ENCODE measurements at regions not wholly inside any gene's neighbourhood (a gene's known extent, or its start where the extent isn't known, plus 50 kb on each side); places are given as distances from the start of the nearest gene placed in this dataset.
"Not testable (repeated sequence)": the region's sequence is repeated elsewhere in the genome, so short reads cannot be mapped to it uniquely, and the experiment has no call there.

- TF ChIP-seq POU6F1 (CRISPR knock-in tag; IDR thresholded peaks at IDR 0.05; ENCODE audit: borderline replicate concordance, low read depth) (no peak), TCF4 (CRISPR knock-in tag; IDR thresholded peaks at IDR 0.05; ENCODE audit: borderline replicate concordance) (no peak), ZNF70 (CRISPR knock-in tag; IDR thresholded peaks at IDR 0.05) (no peak), BACH2 (CRISPR knock-in tag; IDR thresholded peaks at IDR 0.05; ENCODE audit: borderline replicate concordance) (no peak), TOX (CRISPR knock-in tag; IDR thresholded peaks at IDR 0.05; ENCODE audit: borderline replicate concordance) (no peak), ESRRG (CRISPR knock-in tag; IDR thresholded peaks at IDR 0.05) (no peak), RARB (CRISPR knock-in tag; IDR thresholded peaks at IDR 0.05) (no peak), ZFP3 (CRISPR knock-in tag; IDR thresholded peaks at IDR 0.05) (no peak), CREB5 (CRISPR knock-in tag; IDR thresholded peaks at IDR 0.05; ENCODE audit: low read depth) (no peak), ARNTL (CRISPR knock-in tag; IDR thresholded peaks at IDR 0.05; ENCODE audit: borderline replicate concordance, low read depth) (no peak), PATZ1 (CRISPR knock-in tag; IDR thresholded peaks at IDR 0.05; ENCODE audit: borderline replicate concordance) (no peak), ISL1 (CRISPR knock-in tag; IDR thresholded peaks at IDR 0.05) (no peak)
- TF ChIP-seq, protein P1, sequence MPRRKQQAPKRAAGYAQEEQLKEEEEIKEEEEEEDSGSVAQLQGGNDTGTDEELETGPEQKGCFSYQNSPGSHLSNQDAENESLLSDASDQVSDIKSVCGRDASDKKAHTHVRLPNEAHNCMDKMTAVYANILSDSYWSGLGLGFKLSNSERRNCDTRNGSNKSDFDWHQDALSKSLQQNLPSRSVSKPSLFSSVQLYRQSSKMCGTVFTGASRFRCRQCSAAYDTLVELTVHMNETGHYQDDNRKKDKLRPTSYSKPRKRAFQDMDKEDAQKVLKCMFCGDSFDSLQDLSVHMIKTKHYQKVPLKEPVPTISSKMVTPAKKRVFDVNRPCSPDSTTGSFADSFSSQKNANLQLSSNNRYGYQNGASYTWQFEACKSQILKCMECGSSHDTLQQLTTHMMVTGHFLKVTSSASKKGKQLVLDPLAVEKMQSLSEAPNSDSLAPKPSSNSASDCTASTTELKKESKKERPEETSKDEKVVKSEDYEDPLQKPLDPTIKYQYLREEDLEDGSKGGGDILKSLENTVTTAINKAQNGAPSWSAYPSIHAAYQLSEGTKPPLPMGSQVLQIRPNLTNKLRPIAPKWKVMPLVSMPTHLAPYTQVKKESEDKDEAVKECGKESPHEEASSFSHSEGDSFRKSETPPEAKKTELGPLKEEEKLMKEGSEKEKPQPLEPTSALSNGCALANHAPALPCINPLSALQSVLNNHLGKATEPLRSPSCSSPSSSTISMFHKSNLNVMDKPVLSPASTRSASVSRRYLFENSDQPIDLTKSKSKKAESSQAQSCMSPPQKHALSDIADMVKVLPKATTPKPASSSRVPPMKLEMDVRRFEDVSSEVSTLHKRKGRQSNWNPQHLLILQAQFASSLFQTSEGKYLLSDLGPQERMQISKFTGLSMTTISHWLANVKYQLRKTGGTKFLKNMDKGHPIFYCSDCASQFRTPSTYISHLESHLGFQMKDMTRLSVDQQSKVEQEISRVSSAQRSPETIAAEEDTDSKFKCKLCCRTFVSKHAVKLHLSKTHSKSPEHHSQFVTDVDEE (CRISPR knock-in tag; IDR thresholded peaks at IDR 0.05): no peak
- no peak for ATAC-seq
Observed at GRCh38 chr1:221256773-221257172, 377.5 kb downstream of the HLX start.

GRCh38 chr1:221257548-221257947 is 378.3 kb downstream of the HLX start:
- not testable (repeated sequence) for ATAC-seq

DNA sequence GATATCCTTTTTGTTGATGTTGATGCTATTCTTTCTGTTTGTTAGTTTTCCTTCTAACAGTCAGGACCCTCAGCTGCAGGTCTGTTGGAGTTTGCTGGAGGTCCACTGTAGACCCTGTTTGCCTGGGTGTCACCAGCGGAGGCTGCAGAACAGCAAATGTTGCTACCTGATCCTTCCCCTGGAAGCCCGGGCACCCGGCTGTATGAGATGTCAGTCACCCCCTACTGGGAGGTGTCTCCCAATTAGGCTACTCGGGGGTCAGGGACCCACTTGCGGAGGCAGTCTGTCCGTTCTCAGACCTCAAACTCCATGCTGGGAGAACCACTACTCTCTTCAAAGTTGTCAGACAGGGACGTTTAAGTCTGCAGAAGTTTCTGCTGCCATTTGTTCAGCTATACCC is 383.4 kb downstream of the HLX start:
- not testable (repeated sequence) for ATAC-seq

DNA sequence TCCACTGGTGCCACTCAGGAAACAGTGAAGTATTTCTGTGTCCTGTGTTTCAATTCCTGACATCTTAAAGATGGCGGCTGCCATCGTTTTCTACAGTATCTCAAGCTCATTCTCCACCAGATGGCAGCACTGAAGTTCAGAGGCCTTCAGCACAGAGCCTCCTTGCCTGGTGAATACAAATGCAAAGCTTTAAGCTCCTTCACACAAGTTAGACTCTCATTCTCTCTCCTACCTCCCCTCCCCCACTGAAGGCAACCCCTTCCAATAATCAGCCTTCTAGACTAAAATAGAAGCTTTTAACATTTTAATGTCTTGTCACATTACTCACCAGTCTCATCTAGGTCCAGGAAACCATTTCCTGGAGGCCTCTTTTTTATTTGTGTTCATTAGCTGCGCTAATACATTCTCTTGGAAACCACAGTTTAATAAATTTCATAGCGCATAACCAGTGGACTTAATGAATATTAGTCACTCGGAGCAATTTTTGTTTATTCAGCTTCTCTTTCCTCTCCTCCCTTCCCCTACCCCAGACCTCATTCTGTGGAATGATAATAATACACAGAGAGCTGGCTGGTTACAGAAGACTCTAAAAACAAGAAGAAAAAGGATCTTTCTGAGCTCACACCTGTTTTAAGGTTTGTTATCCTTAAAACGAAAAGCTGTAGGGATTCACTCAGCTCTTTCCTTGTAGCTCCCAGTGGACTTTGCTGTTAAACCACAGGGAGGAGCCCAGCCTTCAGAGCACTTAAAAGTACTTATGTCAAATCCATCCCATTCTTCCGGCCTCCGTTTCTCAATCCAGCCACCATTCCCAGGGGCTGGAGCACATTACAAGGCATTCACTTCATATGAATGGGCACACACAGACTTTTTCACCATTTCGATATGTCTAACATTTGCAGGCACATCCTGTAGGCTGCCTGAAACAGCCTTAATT is 384.9 kb downstream of the HLX start:
- peak; percentile 99 for ATAC-seq
- TF ChIP-seq TOX (CRISPR knock-in tag; IDR thresholded peaks at IDR 0.05; ENCODE audit: borderline replicate concordance): peak; percentile 82; the same call in 1 of the 2 replicates
- TF ChIP-seq CSDC2 (CRISPR knock-in tag; IDR thresholded peaks at IDR 0.05): no peak
- no peak for TF ChIP-seq ZNF70 (CRISPR knock-in tag; IDR thresholded peaks at IDR 0.05)
- TF ChIP-seq RARB (CRISPR knock-in tag; IDR thresholded peaks at IDR 0.05): peak; percentile 48; the same call in 1 of the 2 replicates
- TF ChIP-seq PATZ1 (CRISPR knock-in tag; IDR thresholded peaks at IDR 0.05; ENCODE audit: borderline replicate concordance): no peak
- no peak for TF ChIP-seq GLIS3 (CRISPR knock-in tag; IDR thresholded peaks at IDR 0.05)
- TF ChIP-seq OSR1 (CRISPR knock-in tag; IDR thresholded peaks at IDR 0.05): no peak
- TF ChIP-seq ZC3H10 (CRISPR knock-in tag; IDR thresholded peaks at IDR 0.05): peak; percentile 98
- TF ChIP-seq ARNTL (CRISPR knock-in tag; IDR thresholded peaks at IDR 0.05; ENCODE audit: borderline replicate concordance, low read depth): no peak
